ENCODE measurements at regions not wholly inside any gene's neighbourhood (a gene's known extent, or its start where the extent isn't known, plus 50 kb on each side); places are given as distances from the start of the nearest gene placed in this dataset.
A peak's percentile ranks its signal among the peaks of the same experiment; 100 is the strongest.

- peak; percentile 96 for ATAC-seq
- H3K9me1 ChIP-seq (ENCODE audit: control insufficient read depth, insufficient read depth, low read length): no peaks in the 10 kb centered on the region
- H3K9ac ChIP-seq (ENCODE audit: insufficient read depth in 1 of 2, low read depth in 2 of 2, low read length in 2 of 2): no peak overlapping the region
- BruUV-seq (replicated peaks): no TSS peak
- no peak overlapping the region for H2AFZ ChIP-seq (ENCODE audit: low read depth, low read length)
- DNase-seq (ENCODE audit: extremely low read depth in 1 of 4, low spot score in 3 of 4): peak; percentile 53 to 76 (median 60)
- H3K4me2 ChIP-seq (ENCODE audit: insufficient read depth, low read length): no peak overlapping the region
- POLR2A ChIA-PET: interaction anchor here (0.5 to 0.6 kb wide), 3 partner anchors 28 to 110 kb away, joined by 3 read pairs; no protein-coding TSS in a partner anchor
- intact Hi-C loops (cut with micrococcal nuclease) (loop anchor here (1.0 to 10.0 kb wide), 4 partner anchors 162 to 590 kb away; no protein-coding TSS in a partner anchor), in situ Hi-C loops (cut with MboI) (loop anchor here (10.0 kb wide), 1 partner anchor 502 kb away; no protein-coding TSS in a partner anchor)
- FAIRE-seq: peak; percentile 91
- no peak overlapping the region for H3K4me3 ChIP-seq
- peaks cover 0 to 12% of the 10 kb centered on the region in 2 experiments; a peak in 2 of 5 replicates for H3K27me3 ChIP-seq (ENCODE audit: control insufficient read depth in 2 of 2, insufficient read depth in 2 of 2, low read length in 2 of 2)
- H3K36me3 ChIP-seq (ENCODE audit: control insufficient read depth, insufficient read depth, low read length): no peaks in the 10 kb centered on the region
- no peaks in the 10 kb centered on the region for H3K9me3 ChIP-seq (replicated peaks; ENCODE audit: control insufficient read depth, insufficient read depth, low read depth, low read length)
- CTCF ChIA-PET (ENCODE audit: low intra/inter-chr PET ratio): interaction anchor here (0.7 to 1.5 kb wide), 3 partner anchors 388 to 589 kb away, joined by 3 to 10 read pairs (median 3); partner anchors contain the start of gene PLCL1
- no peak overlapping the region for H3K27ac ChIP-seq (ENCODE audit: extremely low read depth, low read depth, low read length)
- H4K20me1 ChIP-seq (replicated peaks; ENCODE audit: control insufficient read depth, insufficient read depth, low read length): no peaks in the 10 kb centered on the region
- H3K4me1 ChIP-seq (replicated peaks in 1 of 2; ENCODE audit: control insufficient read depth in 2 of 2, insufficient read depth in 2 of 2, low read length in 2 of 2): peaks cover 0 to 3% of the 10 kb centered on the region in 2 experiments; a peak in 2 of 5 replicates
- 2% methylated on average over 8 of the region's 8 CpGs for WGBS (ENCODE audit: insufficient coverage, low coverage, missing lambda C conversion rate)
- H3K79me2 ChIP-seq (ENCODE audit: control insufficient read depth, insufficient read depth, low read length): no peaks in the 10 kb centered on the region
- TF ChIP-seq CTCF (IDR thresholded peaks at IDR 0.05 in 2 of 3, conservative IDR thresholded peaks at IDR 0.05 in 1 of 3; ENCODE audit: insufficient read depth in 2 of 3, low read depth in 1 of 3, low read length in 3 of 3): peak; percentile 63 to 70 (median 64)
- TF ChIP-seq DACH1 (IDR thresholded peaks at IDR 0.05; ENCODE audit: partially characterized antibody): peak; percentile 73
- TF ChIP-seq SMC3 (conservative IDR thresholded peaks at IDR 0.05; ENCODE audit: insufficient read depth, low read depth, low read length): peak; percentile 32; the same call in 1 of the 2 replicates
- no peak for TF ChIP-seq GMEB1 (CRISPR knock-in tag; IDR thresholded peaks at IDR 0.05)
- peak; percentile 63; the same call in 1 of the 2 replicates for TF ChIP-seq REST (IDR thresholded peaks at IDR 0.05; ENCODE audit: borderline replicate concordance)
- TF ChIP-seq REST (CRISPR knock-in tag; IDR thresholded peaks at IDR 0.05; ENCODE audit: low read depth): no peak
- peak; percentile 68 for TF ChIP-seq DEAF1 (CRISPR knock-in tag; IDR thresholded peaks at IDR 0.05)
Observed at GRCh38 chr2:198296665-198297308, 492.4 kb downstream of the PLCL1 start.
